PC-3 (cell line): ENCODE measurements at regions not wholly inside any gene's neighbourhood (a gene's known extent, or its start where the extent isn't known, plus 50 kb on each side); places are given as distances from the start of the nearest gene placed in this dataset.

Source experiments
- ATAC-seq: fragments of 200-7000 bp; cut with Tn5 transposase; 2 replicates; pipeline ENCODE4 v1.9.1; 2020; ENCODE audit warnings: mild to moderate bottlenecking, moderate library complexity
- BruUV-seq: library from RNA; stranded (reverse); fragments of 400-500 nt; replicated peaks from 2 replicates; lab custom pipeline; 2021; lab: Mats Ljungman, UMichigan
- CTCF ChIA-PET: fragments of 300-600 bp; sonication (Branson Sonifier 250); formaldehyde crosslinking; loops from one replicate; lab custom pipeline; 2022; ENCODE audit warnings: antibody characterized with exemption; lab: Charles Lee
- POLR2A ChIA-PET: fragments of 300-600 bp; sonication (Branson Sonifier 250); formaldehyde crosslinking; loops from one replicate; lab custom pipeline; 2022; ENCODE audit warnings: antibody characterized with exemption; ENCODE audit not compliant: unreplicated experiment; lab: Charles Lee
- DNase-seq: peaks from one replicate; pipeline ENCODE4 v3.0.0-alpha.2; 2015
- H2AFZ ChIP-seq: fragments of 300-600 bp; sonication (generic); 2 replicates; pipeline ENCODE4 v1.6.0; 2016; ENCODE audit warnings: antibody characterized with exemption, low read length
- H3F3A ChIP-seq: fragments of 300-600 bp; sonication (generic); one replicate; pipeline ENCODE4 v1.6.0; 2017; ENCODE audit warnings: antibody characterized with exemption, low read length, control low read depth, mild to moderate bottlenecking; ENCODE audit not compliant: unreplicated experiment
- H3K27ac ChIP-seq: fragments of 300-600 bp; sonication (generic); 2 replicates; pipeline ENCODE4 v1.5.1; 2016; ENCODE audit warnings: mild to moderate bottlenecking, low read length
- H3K27me3 ChIP-seq: fragments of 300-600 bp; sonication (generic); 2 replicates; pipeline ENCODE4 v1.6.1; 2016; ENCODE audit warnings: low read length, mixed read lengths
- H3K36me3 ChIP-seq: fragments of 300-600 bp; sonication (generic); 2 replicates; pipeline ENCODE4 v1.6.1; 2016; ENCODE audit warnings: low read depth, mixed run types, low read length, mixed read lengths
- H3K4me1 ChIP-seq: fragments of 300-600 bp; sonication (generic); 2 replicates; pipeline ENCODE4 v1.5.1; 2016; ENCODE audit warnings: low read length; ENCODE audit not compliant: insufficient read depth
- H3K4me2 ChIP-seq: fragments of 300-600 bp; sonication (generic); 2 replicates; pipeline ENCODE4 v1.6.0; 2016; ENCODE audit warnings: low read length
- H3K4me3 ChIP-seq: fragments of 300-600 bp; sonication (generic); 2 replicates; pipeline ENCODE4 v1.5.1; 2016; ENCODE audit warnings: mild to moderate bottlenecking, low read length, mixed read lengths
- H3K79me2 ChIP-seq: fragments of 300-600 bp; sonication (generic); 2 replicates; pipeline ENCODE4 v1.6.1; 2017; ENCODE audit warnings: low read length, mixed read lengths
- H3K9ac ChIP-seq: fragments of 300-600 bp; sonication (generic); 2 replicates; pipeline ENCODE4 v1.6.0; 2016; ENCODE audit warnings: mild to moderate bottlenecking, low read length
- H3K9me2 ChIP-seq: fragments of 300-600 bp; sonication (generic); replicated peaks from 2 replicates; pipeline ENCODE4 v1.6.1; 2016; ENCODE audit warnings: mixed run types, low read length, mixed read lengths
- H3K9me3 ChIP-seq: fragments of 300-600 bp; sonication (generic); 2 replicates; pipeline ENCODE4 v1.6.1; 2016; ENCODE audit warnings: low read length, mixed read lengths
- H4K20me1 ChIP-seq: fragments of 300-600 bp; sonication (generic); 2 replicates; pipeline ENCODE4 v1.6.1; 2016; ENCODE audit warnings: low read length, mixed read lengths
- EZH2 ChIP-seq: fragments of 300-600 bp; sonication (generic); IDR thresholded peaks from one replicate; pipeline ENCODE4 v1.6.1; 2017; ENCODE audit warnings: antibody characterized with exemption, mild to moderate bottlenecking, low read length; ENCODE audit not compliant: unreplicated experiment
- EZH2phosphoT487 ChIP-seq: fragments of 300-600 bp; sonication (generic); IDR thresholded peaks from 2 replicates; pipeline ENCODE4 v1.6.1; 2018; ENCODE audit warnings: mild to moderate bottlenecking, antibody characterized with exemption, low read length, borderline replicate concordance
- intact Hi-C: fragments of 100-400 bp; cut with micrococcal nuclease; formaldehyde crosslinking; loops from 2 replicates; pipeline ENCODE4 v1.9.0; 2023
- TF ChIP-seq, protein P1 (sequence below): fragments of 300-600 bp; sonication (generic); conservative IDR thresholded peaks from 2 replicates; pipeline ENCODE4 v1.5.1; 2017; ENCODE audit warnings: antibody characterized with exemption, low read depth, mild to moderate bottlenecking, low read length

GRCh38 chr7:155988416-155988815 lies 176.2 kb upstream of the SHH start:
- no peak overlapping the region for H3K4me3 ChIP-seq
- no peaks in the 10 kb centered on the region for H3K4me1 ChIP-seq
- TF ChIP-seq EZH2phosphoT487 (no peak), EZH2 (no peak)
- TF ChIP-seq, protein P1, sequence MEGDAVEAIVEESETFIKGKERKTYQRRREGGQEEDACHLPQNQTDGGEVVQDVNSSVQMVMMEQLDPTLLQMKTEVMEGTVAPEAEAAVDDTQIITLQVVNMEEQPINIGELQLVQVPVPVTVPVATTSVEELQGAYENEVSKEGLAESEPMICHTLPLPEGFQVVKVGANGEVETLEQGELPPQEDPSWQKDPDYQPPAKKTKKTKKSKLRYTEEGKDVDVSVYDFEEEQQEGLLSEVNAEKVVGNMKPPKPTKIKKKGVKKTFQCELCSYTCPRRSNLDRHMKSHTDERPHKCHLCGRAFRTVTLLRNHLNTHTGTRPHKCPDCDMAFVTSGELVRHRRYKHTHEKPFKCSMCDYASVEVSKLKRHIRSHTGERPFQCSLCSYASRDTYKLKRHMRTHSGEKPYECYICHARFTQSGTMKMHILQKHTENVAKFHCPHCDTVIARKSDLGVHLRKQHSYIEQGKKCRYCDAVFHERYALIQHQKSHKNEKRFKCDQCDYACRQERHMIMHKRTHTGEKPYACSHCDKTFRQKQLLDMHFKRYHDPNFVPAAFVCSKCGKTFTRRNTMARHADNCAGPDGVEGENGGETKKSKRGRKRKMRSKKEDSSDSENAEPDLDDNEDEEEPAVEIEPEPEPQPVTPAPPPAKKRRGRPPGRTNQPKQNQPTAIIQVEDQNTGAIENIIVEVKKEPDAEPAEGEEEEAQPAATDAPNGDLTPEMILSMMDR: no peak
- no peaks in the 10 kb centered on the region for H4K20me1 ChIP-seq
- no peaks in the 10 kb centered on the region for H3K9me3 ChIP-seq
- no TSS peak for BruUV-seq
- H3K79me2 ChIP-seq: no peaks in the 10 kb centered on the region
- intact Hi-C loops: no loop called here
- DNase-seq: no peak
- H3F3A ChIP-seq: no peaks in the 10 kb centered on the region
- H3K36me3 ChIP-seq: no peaks in the 10 kb centered on the region
- no peak overlapping the region for H3K4me2 ChIP-seq
- H3K27me3 ChIP-seq: no peaks in the 10 kb centered on the region
- H3K9me2 ChIP-seq: no peaks in the 10 kb centered on the region
- POLR2A ChIA-PET: no interaction called here
- H3K27ac ChIP-seq: no peak overlapping the region
- ATAC-seq: no peak
- CTCF ChIA-PET: no interaction called here
- H3K9ac ChIP-seq: no peak overlapping the region
- no peak overlapping the region for H2AFZ ChIP-seq

DNA sequence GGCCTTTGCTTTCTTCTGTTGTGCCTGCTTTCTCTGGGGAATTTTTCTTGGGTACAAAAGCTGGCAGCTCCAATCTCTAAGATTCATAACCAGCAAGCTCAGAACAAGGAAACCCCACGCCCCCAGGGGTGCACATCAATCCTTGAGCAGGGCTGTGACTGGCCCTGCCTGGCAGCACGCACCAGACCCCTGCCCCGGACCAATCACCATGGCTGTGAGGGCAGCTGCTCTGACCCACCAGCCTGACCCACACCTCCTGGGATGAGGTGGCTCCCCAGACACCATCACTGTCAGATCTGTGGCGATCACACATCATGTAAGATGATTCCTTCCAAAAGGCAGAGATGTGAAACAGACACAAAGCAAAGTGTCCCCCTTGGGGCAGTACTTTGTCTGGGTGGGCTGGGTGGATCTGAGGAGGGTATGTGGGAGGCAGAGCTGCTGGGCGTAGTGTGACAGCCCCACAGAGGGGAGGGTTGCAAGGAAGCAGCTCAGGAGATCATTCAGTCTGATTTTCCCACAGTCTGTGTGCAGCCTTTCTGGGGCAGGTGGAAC lies 175.5 kb upstream of the SHH start:
- Histone ChIP-seq H3K4me3 (no peak overlapping the region), H3K9me2 (no peaks in the 10 kb centered on the region), H3K27me3 (no peaks in the 10 kb centered on the region), H3K4me2 (no peak overlapping the region), H4K20me1 (no peaks in the 10 kb centered on the region), H3K79me2 (no peaks in the 10 kb centered on the region), H3K9ac (no peak overlapping the region), H3K36me3 (no peaks in the 10 kb centered on the region), H3K9me3 (no peaks in the 10 kb centered on the region), H3K27ac (no peak overlapping the region), H2AFZ (no peak overlapping the region), H3K4me1 (no peaks in the 10 kb centered on the region), H3F3A (no peaks in the 10 kb centered on the region)
- TF ChIP-seq, protein P1: no peak
- TF ChIP-seq EZH2: no peak
- no peak for TF ChIP-seq EZH2phosphoT487
- no peak for DNase-seq
- no TSS peak for BruUV-seq
- ChIA-PET CTCF (no interaction called here), POLR2A (no interaction called here)
- no peak for ATAC-seq
- intact Hi-C loops: no loop called here

DNA sequence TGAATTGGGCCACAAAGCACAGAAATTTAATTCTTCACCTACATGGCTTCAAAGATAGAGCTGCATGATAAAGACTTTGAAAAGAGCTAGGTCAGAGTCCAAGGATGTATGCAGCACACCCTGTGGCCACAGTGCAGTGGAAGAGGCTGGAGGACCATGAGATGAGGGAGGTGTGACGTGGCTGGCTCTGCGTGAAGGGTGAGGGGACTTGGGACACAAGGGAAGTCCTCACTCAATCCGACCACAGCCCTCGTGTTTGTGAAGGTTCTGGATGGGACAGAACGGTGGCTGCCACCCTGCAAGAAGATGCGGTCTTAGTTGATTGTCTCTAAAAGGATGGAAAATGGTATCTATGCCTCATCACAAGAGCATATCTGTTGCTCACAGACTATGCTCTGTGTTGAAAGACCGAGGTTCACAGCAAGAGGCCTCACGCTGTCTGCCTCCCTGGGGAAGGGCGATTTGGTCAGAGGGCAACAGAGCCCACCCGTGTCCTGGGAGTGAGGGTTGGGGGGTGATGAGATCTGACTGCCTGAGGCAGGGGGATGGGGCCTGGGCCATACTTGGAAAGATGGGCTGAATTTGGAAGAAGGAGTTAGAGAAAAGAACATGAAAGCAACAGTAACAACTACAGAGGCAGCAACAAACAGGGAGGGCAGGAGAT lies 174.4 kb upstream of the SHH start:
- H3K4me3 ChIP-seq: no peak overlapping the region
- no peaks in the 10 kb centered on the region for H3K9me3 ChIP-seq
- no peak for TF ChIP-seq EZH2
- no peak for TF ChIP-seq EZH2phosphoT487
- TF ChIP-seq, protein P1: no peak
- H3K27me3 ChIP-seq: no peaks in the 10 kb centered on the region
- H3K9ac ChIP-seq: no peak overlapping the region
- ChIA-PET CTCF (no interaction called here), POLR2A (no interaction called here)
- no peak for ATAC-seq
- H3K4me1 ChIP-seq: no peaks in the 10 kb centered on the region
- H3K27ac ChIP-seq: no peak overlapping the region
- intact Hi-C loops: no loop called here
- H3K36me3 ChIP-seq: no peaks in the 10 kb centered on the region
- H3K4me2 ChIP-seq: no peak overlapping the region
- no peak for DNase-seq
- H3F3A ChIP-seq: no peaks in the 10 kb centered on the region
- no peaks in the 10 kb centered on the region for H3K79me2 ChIP-seq
- H4K20me1 ChIP-seq: no peaks in the 10 kb centered on the region
- no peaks in the 10 kb centered on the region for H3K9me2 ChIP-seq
- no TSS peak for BruUV-seq
- no peak overlapping the region for H2AFZ ChIP-seq
